MCF 10A (cell line): ENCODE measurements at regions not wholly inside any gene's neighbourhood (a gene's known extent, or its start where the extent isn't known, plus 50 kb on each side); places are given as distances from the start of the nearest gene placed in this dataset.
A peak's percentile ranks its signal among the peaks of the same experiment; 100 is the strongest.

Source experiments
- BruUV-seq: library from RNA; stranded (reverse); fragments of 400-500 nt; replicated peaks from 2 replicates; lab custom pipeline; 2021; lab: Mats Ljungman, UMichigan
- CTCF ChIA-PET: fragments of 300-600 bp; sonication (Branson Sonifier 250); formaldehyde crosslinking; extraction: SDS; loops from one replicate; lab custom pipeline; 2021; ENCODE audit warnings: antibody characterized with exemption, inconsistent platforms; lab: Yijun Ruan, JAX
- POLR2A ChIA-PET: fragments of 300-600, 350-650 bp; sonication (Branson Sonifier 250); formaldehyde crosslinking; extraction: SDS; loops from one replicate; lab custom pipeline; 2020; ENCODE audit warnings: antibody characterized with exemption, inconsistent platforms; lab: Yijun Ruan, JAX
- DNase-seq: peaks from one replicate; pipeline ENCODE4 v3.0.0-alpha.2; 2018; ENCODE audit not compliant: unreplicated experiment
- H3K27ac Mint-ChIP-seq: one replicate; pipeline ENCODE4 v1.8.0; 2022; ENCODE audit warnings: mild to moderate bottlenecking, low read depth, mixed read lengths; ENCODE audit not compliant: unreplicated experiment
- H3K27me3 Mint-ChIP-seq: one replicate; pipeline ENCODE4 v1.8.0; 2022; ENCODE audit warnings: mixed read lengths; ENCODE audit not compliant: insufficient read depth, unreplicated experiment
- H3K36me3 Mint-ChIP-seq: one replicate; pipeline ENCODE4 v1.8.0; 2022; ENCODE audit warnings: mild to moderate bottlenecking, moderate library complexity, mixed read lengths; ENCODE audit not compliant: insufficient read depth, unreplicated experiment
- H3K4me1 Mint-ChIP-seq: one replicate; pipeline ENCODE4 v1.8.0; 2022; ENCODE audit warnings: mixed read lengths; ENCODE audit not compliant: insufficient read depth, unreplicated experiment
- H3K4me3 Mint-ChIP-seq: one replicate; pipeline ENCODE4 v1.8.0; 2022; ENCODE audit warnings: mild to moderate bottlenecking, moderate library complexity, mixed read lengths; ENCODE audit not compliant: unreplicated experiment
- H3K9me3 Mint-ChIP-seq: one replicate; pipeline ENCODE4 v1.8.0; 2022; ENCODE audit warnings: mixed read lengths; ENCODE audit not compliant: unreplicated experiment
- CTCF ChIP-seq: fragments of 200-600 bp; IDR thresholded peaks from one replicate; pipeline ENCODE4 v1.8.0; 2022; ENCODE audit warnings: antibody characterized with exemption, mild to moderate bottlenecking; ENCODE audit not compliant: unreplicated experiment
- intact Hi-C: fragments of 100-400 bp; cut with micrococcal nuclease; formaldehyde crosslinking; loops from 2 replicates; pipeline ENCODE4 v1.14.1; 2022

- no peaks in the 10 kb centered on the region for H3K9me3 Mint-ChIP-seq
- no peak overlapping the region for H3K4me3 Mint-ChIP-seq
- POLR2A ChIA-PET: no interaction called here
- H3K4me1 Mint-ChIP-seq: no peaks in the 10 kb centered on the region
- CTCF ChIA-PET: no interaction called here
- BruUV-seq: no TSS peak
- DNase-seq: no peak
- H3K36me3 Mint-ChIP-seq: no peaks in the 10 kb centered on the region
- no peak for TF ChIP-seq CTCF
- no peak overlapping the region for H3K27ac Mint-ChIP-seq
- peaks cover 48% of the 10 kb centered on the region for H3K27me3 Mint-ChIP-seq
- intact Hi-C loops: no loop called here
These were observed 129.6 kb upstream of the IGSF21 start for GRCh38 chr1:17978016-17978415.

- no peak overlapping the region for H3K27ac Mint-ChIP-seq
- H3K4me3 Mint-ChIP-seq: no peak overlapping the region
- no TSS peak for BruUV-seq
- TF ChIP-seq CTCF: no peak
- no peaks in the 10 kb centered on the region for H3K9me3 Mint-ChIP-seq
- no peaks in the 10 kb centered on the region for H3K36me3 Mint-ChIP-seq
- peaks cover 30% of the 10 kb centered on the region for H3K27me3 Mint-ChIP-seq
- POLR2A ChIA-PET: no interaction called here
- intact Hi-C loops: no loop called here
- CTCF ChIA-PET: interaction anchor here (0.7 kb wide), 1 partner anchor 12 kb away, joined by 3 read pairs; no protein-coding TSS in a partner anchor
- H3K4me1 Mint-ChIP-seq: no peaks in the 10 kb centered on the region
- no peak for DNase-seq
These were observed 127.8 kb upstream of the IGSF21 start for GRCh38 chr1:17979815-17980214.

- DNase-seq: no peak
- peaks cover 6% of the 10 kb centered on the region for H3K27me3 Mint-ChIP-seq
- no peaks in the 10 kb centered on the region for H3K9me3 Mint-ChIP-seq
- H3K27ac Mint-ChIP-seq: no peak overlapping the region
- no peak overlapping the region for H3K4me3 Mint-ChIP-seq
- POLR2A ChIA-PET: no interaction called here
- intact Hi-C loops: no loop called here
- no TSS peak for BruUV-seq
- H3K4me1 Mint-ChIP-seq: no peaks in the 10 kb centered on the region
- TF ChIP-seq CTCF: no peak
- CTCF ChIA-PET: no interaction called here
- no peaks in the 10 kb centered on the region for H3K36me3 Mint-ChIP-seq
These were observed 125.4 kb upstream of the IGSF21 start for GRCh38 chr1:17982197-17982596.

- no peaks in the 10 kb centered on the region for H3K9me3 Mint-ChIP-seq
- peaks cover 9% of the 10 kb centered on the region for H3K27me3 Mint-ChIP-seq
- DNase-seq: peak; percentile 34
- ChIA-PET CTCF (interaction anchor here (1.0 kb wide), 1 partner anchor 112 kb away, joined by 3 read pairs; no protein-coding TSS in a partner anchor), POLR2A (no interaction called here)
- intact Hi-C loops: no loop called here
- peak; percentile 57 for TF ChIP-seq CTCF
- no peak overlapping the region for H3K27ac Mint-ChIP-seq
- H3K36me3 Mint-ChIP-seq: no peaks in the 10 kb centered on the region
- no peak overlapping the region for H3K4me3 Mint-ChIP-seq
- BruUV-seq: no TSS peak
- no peaks in the 10 kb centered on the region for H3K4me1 Mint-ChIP-seq
These were observed 123.0 kb upstream of the IGSF21 start for GRCh38 chr1:17984583-17984982.
